SK-N-SH treated with all-trans-retinoic acid at 6 μM for 48 hours (cell line): ENCODE measurements at regions not wholly inside any gene's neighbourhood (a gene's known extent, or its start where the extent isn't known, plus 50 kb on each side); places are given as distances from the start of the nearest gene placed in this dataset.

ENCODE experiments used
- PPARA ChIP-seq: fragments of 250-450 bp; sonication (Bioruptor Pico); IDR thresholded peaks from 2 replicates; pipeline ENCODE4 v1.5.0; 2020; ENCODE audit warnings: mild to moderate bottlenecking, borderline replicate concordance
- TSHZ2 ChIP-seq: fragments of 250-450 bp; sonication (Bioruptor Pico); IDR thresholded peaks from 2 replicates; pipeline ENCODE4 v1.5.0; 2020; ENCODE audit warnings: mild to moderate bottlenecking, moderate library complexity
- ZC3H10 ChIP-seq: fragments of 250-450 bp; sonication (Bioruptor Pico); IDR thresholded peaks from 2 replicates; pipeline ENCODE4 v1.5.1; 2021; ENCODE audit warnings: mild to moderate bottlenecking, moderate library complexity

- TF ChIP-seq TSHZ2 (CRISPR knock-in tag) (no peak), ZC3H10 (no peak), PPARA (CRISPR knock-in tag) (no peak)
Measured at GRCh38 chr14:98242903-98243302, 1029.1 kb downstream of the BCL11B start.
